HG03565 (cell line): ENCODE measurements at regions not wholly inside any gene's neighbourhood (a gene's known extent, or its start where the extent isn't known, plus 50 kb on each side); places are given as distances from the start of the nearest gene placed in this dataset.
"Not testable (repeated sequence)": the region's sequence is repeated elsewhere in the genome, so short reads cannot be mapped to it uniquely, and the experiment has no call there.

Source experiments
- ATAC-seq: cut with Tn5 transposase; IDR thresholded peaks from one replicate; pipeline ENCODE4 v1.9.1; 2021; ENCODE audit warnings: mild to moderate bottlenecking, moderate library complexity; ENCODE audit not compliant: unreplicated experiment

DNA sequence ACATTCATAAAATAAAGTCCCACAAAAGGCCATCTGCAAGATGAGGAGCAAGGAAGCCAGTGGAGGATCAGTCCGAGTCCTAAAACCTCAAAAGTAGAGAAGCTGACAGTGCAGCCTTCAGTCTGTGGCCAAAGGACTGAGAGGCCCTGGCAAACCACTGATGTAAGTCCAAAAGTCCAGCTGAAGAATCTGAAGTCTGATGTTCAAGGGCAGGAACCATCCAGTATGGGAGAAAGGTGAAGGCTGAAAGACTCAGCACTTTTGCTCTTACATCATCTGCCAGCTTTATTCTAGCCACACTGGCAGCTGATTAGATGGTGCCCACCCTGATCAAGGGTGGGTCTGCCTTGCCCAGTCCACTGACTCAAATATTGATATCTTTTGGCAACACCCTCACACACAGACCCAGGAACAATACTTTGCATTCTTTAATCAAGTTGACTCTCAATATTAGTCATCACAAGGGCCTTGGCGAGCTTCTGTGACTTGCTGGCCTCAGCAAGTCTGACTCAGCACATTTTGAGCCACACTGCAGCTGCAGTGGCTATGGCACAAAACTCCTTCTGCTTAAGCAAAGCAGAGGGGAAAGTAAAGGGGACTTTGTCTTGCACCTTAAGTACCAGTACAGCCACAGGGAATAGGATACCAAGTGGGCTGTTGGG lies 1370.3 kb upstream of the CITED2 start:
- peak; percentile 93 for ATAC-seq

DNA sequence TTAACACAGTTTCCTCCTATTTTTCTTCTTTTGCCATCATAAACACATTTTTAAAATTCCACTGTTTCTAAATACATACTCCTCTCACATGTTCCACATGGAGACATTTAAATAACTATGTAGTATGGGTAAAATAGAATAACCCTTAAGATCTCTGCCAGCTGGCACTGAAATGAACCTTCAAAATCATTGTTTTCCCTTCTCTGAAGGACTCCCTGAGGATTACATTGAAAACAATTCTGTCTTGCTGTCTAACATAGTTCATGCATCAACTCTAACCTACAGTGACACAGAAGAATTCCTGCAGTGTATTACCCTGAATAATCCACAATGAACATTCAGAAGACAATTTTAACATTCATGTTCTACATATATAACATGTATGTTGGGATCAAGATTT lies 1361.8 kb upstream of the CITED2 start:
- ATAC-seq, result no peak

DNA sequence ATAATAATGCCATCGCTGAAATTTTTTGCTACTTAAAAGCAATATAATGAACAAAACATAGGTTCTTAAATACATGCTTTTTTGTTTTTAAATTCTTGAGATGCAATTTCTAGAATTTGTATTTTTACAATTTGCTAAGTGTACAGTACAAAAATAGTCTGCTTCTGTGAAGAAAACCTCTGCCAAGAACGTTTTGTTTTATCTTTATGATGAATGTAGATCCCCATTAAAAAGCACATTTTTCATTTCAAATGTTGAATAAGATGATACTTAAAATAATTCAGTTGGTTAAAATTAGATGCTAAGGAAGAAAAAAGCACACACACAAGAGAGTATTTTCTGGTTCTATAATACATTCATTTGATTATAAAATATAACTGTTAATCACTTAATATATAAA lies 1358.5 kb upstream of the CITED2 start:
- no peak for ATAC-seq

DNA sequence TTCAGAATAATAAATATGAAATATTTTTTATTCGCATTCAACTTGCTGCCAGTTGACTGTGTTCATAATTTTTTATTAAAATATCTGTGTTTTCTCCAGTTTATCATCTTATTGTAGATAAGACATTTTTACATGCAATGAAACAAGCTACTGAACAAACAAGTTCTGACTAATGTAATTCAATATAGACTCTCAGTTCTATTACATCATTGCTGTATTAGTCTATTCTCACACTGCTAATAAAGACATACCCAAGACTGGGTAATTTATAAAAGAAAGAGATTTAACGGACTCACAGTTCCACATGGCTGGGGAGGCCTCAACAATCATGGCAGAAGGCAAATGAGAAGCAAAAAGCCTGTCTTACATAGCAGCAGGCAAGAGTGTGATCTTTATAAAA lies 1357.7 kb upstream of the CITED2 start:
- no peak for ATAC-seq

DNA sequence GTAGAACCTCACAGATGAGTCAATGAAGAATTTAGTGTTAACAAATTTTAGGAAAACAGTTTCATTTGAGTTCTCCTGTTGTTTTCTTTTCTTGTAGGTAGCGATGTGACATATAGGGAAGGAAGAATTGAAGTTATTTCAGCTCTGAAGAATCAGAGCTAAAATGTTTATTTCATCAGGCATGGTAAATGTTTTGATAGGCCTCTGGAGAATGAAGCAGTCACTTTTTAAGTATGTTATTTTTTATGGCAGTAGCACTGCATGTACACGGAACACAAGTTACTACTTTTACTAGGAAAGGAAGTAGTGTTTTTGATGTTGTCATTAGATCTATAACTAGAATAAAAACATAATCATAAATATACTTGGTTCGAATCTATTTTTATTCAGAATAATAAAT lies 1357.3 kb upstream of the CITED2 start:
- no peak for ATAC-seq

DNA sequence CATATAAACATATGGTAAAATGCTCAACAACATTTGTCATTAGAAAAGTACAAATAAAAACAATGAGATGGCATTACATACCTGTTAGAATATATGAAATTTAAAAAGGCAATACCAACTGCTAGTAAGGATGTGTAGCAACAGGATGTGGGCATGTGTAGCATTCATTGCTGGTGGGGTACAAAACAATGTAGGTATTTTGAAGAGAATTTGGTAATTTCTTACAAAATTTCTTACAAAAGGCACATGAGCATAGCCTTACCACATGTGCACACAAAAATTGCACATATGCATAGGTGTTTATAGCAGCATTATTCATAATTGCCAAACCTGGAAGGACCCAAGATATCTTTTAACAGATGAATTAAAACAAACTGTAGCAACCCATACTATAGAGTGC lies 1355.1 kb upstream of the CITED2 start:
- ATAC-seq, result no peak

DNA sequence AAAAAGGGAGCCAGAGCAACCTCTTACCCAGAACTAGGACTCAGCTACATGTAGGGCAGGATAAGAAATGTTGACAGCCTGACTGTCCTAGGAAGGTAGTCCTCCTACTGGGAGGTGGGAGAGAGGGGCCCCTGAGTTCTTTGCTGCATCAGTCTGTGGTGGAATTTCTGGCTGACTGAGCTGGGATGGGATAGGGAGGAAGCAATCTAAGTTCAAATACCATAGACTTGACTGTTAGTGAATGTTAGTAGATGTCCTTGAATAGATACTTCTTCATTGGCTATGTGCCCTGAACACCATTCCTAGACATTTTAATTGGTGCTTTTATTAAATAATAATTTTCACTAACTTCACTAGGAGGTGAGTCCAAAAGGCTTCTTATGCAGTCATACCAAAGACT lies 1343.6 kb upstream of the CITED2 start:
- ATAC-seq, result no peak

DNA sequence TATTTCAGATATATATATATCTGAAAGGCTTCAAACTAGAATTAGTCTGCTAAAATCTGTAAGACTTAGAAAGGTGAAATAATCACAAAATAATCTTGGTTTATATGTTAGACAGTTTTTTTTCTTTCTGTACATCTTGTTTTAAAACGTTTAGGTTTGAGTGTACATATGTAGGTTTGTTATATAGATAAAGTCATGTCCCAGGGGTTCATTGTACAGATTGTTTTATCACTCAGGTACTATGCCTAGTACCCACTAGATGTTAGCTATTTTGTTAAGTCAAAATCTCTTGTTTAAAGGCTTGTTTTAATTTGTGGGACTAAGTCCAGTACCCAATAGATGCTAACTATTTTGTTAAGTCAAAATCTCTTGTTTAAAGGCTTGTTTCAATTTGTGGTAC lies 1339.0 kb upstream of the CITED2 start:
- ATAC-seq, result no peak

DNA sequence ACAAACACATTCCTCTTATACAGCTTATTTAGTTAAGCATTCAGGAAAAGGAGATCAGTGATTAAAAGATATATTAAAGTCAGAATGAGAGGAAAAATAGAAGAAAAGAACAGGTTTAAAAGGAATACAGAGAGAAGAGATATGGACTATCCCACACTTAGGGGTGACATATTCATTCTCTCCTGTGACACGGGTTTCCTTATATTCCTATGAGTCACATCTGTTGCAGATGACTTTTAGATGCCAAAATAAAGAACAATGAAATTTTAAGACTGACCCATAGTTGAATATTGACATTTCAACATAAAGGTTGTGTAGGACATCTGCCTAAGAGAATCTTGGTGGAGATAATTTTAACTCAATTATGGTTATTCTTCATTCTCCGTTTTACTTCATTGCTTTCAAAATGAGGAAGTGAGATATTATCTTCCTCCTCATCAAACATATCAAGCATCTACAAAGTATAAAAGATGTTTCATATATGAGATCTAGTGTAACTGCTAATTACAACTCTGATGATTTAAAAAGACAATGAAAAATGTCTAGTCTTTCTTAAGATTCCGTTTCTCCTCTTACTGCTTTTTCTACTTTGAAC lies 1336.7 kb upstream of the CITED2 start:
- ATAC-seq, result peak; percentile 76

DNA sequence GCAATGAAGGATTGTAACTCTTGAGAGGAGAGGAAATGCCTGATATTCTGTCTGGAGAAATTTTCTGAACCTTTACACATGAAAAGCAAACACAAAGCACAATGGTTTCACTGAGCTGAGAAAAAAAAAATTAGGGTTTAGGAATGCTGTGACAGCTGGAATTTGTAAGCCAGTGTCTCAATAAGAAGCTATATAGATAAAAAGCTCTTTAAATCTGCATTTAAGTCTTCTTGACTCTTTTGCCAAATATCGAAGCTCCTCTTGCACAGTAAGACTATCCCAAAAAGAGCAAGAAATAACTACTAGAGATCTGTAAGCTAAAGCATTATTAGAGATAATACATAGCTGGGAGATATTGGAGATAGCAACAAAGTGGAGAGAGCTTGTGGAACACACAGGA lies 1334.0 kb upstream of the CITED2 start:
- no peak for ATAC-seq

DNA sequence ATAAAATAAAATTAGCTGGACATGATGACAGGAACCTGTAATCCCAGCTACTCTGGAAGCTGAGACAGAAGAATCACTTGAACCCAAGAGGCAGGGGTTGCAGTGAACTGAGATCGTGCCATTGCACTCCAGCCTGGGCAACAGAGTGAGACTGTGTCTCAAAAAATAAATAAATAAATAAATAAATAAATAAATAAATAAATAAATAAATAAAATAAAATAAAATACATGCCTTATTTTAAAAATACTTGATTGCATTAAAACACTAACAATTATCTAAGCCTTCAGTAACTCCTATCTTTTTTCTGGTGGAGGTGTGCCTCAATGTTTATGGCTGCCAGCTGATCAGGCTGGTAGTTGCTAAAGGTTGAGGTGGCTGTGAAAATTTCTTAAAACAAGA lies 1329.6 kb upstream of the CITED2 start:
- not testable (repeated sequence) for ATAC-seq

DNA sequence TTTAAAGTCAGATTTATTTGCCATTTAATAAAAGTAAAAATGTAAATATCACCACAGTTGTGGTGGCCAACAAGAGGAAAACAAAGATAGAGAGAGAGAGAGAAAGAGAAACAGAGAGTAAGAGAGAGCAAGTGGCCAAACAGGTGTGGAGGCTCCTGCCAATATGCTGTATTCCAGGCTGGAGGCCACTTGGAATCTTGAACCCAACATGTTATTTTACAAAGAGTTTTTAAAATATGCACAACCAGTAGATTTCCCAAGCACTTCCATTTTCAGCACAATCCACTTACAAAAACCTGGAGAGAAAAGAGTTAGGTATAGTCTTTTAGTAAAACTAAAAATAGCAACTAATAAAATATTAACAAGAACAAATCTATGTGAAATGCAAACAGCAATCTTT lies 1323.1 kb upstream of the CITED2 start:
- ATAC-seq, result no peak

DNA sequence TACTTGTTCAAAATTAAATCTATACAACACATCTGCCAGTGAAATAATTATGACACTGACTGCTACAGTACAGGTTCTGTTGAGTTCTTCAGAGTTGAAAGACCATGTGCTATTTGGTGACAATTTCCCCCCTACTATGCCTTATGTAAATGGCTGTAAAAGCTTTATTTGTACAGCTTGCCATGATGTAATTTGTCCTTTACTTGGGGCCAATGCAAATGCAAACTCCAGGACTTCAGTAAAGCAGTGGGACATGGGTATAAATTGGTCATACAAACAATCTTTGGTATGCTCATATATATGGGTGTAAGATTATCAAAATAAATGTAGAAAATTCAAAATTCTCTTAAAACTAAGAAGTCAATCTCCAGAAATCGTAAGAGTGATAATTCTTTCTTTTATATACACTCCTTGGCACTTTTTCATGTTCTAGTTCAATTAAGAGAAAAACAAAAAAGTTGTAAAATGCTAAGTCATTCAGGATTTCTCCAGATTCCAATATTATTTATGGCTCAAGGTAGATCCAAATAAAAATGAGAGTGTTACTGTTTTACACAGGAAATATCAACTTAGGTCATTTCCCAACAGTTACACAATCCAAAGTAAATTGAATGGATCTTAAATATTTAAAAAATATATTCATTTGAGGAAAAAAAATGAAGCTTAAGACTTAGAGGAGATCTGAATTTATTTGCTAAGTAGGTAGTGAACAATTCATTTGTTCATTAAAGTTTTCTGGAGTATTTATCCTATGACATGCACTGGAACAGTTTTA lies 1310.5 kb upstream of the CITED2 start:
- no peak for ATAC-seq

DNA sequence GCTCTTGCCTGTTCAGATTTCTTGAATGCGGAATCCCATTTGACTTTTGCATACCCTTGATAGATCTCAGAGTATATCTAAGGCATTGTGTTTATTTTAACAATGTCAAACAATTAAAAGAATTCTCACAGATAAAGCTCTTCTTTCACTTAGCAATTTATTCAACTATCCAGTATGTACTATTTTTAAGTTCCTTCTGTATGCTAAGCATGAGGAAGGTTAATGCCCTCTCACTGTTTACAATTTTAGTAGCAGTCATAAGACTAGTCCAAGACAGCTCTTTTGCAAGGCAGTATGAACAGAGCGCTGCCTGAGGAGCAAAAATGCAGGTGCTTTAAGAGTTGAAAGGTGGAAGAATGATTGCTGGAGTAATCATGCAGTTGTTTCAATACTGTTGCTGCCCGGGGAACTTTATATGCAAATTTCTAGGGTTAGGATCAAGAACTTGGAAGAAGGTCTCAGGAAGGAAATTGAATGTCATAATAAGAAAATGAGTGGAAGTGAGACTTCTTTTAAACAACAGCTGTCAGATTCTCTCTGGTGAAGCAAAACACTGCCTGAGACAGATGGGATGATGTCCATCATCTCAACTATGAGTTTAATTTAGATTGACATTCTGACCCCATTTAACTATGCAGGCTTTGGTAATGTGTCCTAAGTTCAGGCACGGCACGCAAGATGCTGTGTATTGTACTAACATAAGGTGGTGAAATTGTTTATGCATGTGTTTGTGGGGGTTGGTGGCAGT lies 1303.5 kb upstream of the CITED2 start:
- ATAC-seq, result no peak

DNA sequence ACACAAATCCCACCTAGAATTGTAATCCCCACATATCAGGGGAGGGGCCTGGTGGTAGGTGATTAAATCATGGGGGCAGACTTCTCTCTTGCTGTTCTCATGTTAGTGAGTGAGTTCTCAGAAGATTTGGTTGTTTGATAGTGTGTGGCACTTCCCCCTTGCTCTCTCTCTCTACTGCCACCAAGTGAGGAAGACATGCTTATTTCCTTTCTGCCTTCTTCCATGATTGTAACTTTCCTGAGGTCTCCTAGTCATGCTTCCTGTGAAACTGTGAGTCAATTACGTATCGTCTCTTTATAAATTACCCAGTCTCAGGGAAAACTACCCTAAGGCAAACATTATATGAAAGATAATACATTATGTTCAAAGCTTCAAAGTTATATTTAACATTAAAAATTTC lies 1297.5 kb upstream of the CITED2 start:
- ATAC-seq, result no peak

DNA sequence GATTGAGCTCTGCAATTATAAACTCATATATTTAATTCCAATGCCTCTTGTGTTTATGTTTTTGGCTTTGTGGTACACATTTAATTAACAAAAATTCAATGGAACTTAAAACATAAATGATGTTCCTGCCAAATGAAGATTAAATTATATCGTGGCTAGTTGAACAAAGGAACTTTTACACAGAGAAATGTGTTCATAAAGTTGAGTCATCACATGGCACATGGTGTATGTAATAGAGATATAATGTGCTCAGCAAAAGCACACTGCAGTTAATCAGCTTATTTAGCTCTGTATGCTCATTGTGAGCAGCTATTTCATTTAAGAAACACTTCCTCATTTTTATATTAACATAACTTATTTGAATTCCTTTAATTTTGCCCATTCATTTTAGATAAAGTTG lies 1295.6 kb upstream of the CITED2 start:
- ATAC-seq, result no peak

DNA sequence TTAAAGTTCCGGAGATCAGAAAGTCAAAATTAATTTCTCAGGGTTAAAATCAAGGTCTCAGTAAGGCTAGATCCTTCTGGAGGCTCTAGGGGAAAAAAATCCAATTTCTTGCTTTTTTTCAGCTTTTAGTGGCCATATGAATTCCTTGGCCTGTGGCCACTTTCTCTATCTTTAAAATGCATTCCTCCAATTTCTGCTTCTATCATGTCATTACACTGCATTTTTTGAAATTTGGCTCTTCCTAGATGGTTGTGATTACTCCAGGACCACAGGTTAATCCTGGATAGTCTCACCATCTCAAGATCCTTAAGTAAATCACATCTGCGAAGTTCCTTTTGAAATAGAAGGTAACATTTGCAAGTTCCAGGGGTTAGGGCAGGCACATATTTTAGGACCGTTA lies 1294.9 kb upstream of the CITED2 start:
- ATAC-seq, result no peak

DNA sequence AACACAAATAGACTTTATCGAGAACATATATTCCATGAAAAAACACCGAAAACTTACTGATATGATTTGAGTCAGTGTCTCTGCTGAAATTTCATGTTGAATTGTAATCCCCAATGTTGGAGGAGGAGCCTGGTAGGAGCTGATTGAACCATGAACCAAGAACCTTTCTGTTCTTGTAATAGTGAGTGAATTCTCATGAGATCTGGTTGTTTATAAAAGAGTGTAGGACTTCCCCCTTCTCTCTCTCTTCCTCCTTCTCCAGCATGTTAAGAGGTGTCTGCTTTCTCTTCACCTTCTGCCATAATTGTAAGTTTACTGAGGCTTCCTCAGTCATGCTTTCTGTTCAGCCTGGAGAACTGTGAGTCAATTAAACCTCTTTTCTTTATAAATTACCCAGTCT lies 1289.3 kb upstream of the CITED2 start:
- no peak for ATAC-seq

DNA sequence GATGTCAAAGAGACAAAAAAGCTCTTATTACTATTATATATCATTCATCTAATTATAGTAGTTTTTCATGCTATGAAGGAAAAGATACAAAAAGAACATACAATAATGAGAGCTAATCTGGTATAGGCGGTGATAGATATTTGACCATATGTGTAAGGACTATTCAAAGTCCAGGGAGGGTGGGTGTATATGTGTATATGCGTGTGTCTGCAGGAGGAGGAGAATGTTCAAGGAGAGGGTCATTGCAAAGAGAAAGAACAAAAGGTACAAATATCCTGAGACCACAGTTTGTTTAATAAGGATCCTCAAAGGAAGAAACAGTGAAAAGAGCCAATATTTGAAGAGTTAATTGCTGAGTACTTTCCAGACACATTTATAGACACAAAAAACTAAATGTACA lies 1288.6 kb upstream of the CITED2 start:
- no peak for ATAC-seq

DNA sequence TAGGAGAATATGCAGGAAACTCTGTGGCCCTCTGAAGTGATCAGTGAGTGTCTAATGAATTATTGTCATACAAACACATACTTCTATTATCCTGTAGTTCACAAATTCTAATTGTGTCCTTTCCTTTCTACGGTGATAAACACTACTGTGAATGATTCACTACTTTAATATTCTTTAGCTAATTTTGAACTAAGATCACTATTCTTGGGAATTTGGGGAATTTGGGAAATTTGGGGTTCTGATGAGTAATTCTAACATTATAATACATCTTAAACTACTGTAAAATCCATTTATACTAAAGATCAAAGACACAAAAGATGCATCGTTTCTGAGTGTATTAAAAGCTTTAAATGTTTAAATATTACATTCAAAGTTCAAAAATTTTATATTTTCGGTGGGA lies 1287.2 kb upstream of the CITED2 start:
- ATAC-seq, result no peak

DNA sequence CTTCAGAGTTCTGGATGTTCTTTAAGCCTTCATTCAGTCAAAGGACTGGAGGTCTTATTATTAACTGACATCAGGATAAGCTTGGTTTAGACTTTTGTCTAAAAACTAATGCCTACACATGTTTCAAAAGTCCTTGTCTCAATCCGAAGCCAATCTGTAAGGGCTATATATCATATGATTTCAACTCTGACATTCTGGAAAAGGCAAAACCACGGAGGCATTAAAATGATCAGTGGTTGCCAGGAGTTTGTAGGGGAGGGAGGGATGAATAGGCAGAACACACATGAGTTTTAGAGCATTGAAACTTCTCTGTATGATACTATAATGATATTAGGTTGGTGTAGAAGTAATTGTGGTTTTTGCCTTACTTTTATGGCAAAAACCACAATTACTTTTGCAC lies 1285.8 kb upstream of the CITED2 start:
- ATAC-seq, result no peak

DNA sequence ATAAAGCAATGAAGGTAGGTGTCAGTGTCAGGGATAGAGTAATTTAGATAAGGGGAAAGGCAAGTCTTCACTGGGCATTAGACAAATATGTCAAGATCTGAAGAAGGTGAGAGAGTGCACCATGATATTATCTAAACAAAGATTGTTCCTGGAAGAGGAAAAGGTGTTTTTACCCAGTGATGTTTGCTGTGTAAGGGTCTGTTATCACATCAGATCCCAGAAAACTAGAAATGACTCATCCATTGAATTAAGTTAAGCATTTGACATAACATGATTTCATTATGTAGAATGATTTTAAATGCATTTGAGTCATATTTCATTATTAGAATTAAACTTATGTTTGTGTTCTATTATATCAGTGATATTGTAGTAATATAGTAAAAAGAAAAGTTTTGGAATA lies 1279.5 kb upstream of the CITED2 start:
- ATAC-seq, result no peak
